Activated CD4-positive, CD25-positive, alpha-beta regulatory T cell treated with anti-CD3 and anti-CD28 coated beads, Interleukin-2, amount 50 U/mL, for 16 hours (primary cell): ENCODE measurements at regions not wholly inside any gene's neighbourhood (a gene's known extent, or its start where the extent isn't known, plus 50 kb on each side); places are given as distances from the start of the nearest gene placed in this dataset.
"Not testable (repeated sequence)": the region's sequence is repeated elsewhere in the genome, so short reads cannot be mapped to it uniquely, and the experiment has no call there.

Experiments
- DNase-seq: peaks from one replicate; pipeline ENCODE4 v3.0.0-alpha.2; 2020; ENCODE audit warnings: low read depth, low spot score

DNA sequence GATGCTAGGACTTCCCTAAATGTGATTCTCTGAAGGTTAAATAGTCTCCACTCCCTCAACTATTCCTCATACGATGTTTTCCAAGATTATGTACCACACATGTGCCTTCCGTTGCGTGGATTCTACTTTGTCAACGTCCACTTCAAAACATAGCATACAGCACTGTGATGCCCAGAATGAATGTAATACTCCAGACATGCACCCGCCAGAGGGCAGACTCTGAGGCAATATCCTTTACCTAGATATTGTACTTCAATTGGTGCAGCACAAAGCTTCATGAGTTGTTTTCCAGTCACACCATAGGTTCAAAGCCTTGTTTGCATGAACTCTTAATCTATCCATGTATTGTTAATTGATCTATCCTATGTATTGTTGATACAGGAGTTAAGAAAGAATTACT is 201.0 kb upstream of the NABP1 start:
- no peak for DNase-seq

DNA sequence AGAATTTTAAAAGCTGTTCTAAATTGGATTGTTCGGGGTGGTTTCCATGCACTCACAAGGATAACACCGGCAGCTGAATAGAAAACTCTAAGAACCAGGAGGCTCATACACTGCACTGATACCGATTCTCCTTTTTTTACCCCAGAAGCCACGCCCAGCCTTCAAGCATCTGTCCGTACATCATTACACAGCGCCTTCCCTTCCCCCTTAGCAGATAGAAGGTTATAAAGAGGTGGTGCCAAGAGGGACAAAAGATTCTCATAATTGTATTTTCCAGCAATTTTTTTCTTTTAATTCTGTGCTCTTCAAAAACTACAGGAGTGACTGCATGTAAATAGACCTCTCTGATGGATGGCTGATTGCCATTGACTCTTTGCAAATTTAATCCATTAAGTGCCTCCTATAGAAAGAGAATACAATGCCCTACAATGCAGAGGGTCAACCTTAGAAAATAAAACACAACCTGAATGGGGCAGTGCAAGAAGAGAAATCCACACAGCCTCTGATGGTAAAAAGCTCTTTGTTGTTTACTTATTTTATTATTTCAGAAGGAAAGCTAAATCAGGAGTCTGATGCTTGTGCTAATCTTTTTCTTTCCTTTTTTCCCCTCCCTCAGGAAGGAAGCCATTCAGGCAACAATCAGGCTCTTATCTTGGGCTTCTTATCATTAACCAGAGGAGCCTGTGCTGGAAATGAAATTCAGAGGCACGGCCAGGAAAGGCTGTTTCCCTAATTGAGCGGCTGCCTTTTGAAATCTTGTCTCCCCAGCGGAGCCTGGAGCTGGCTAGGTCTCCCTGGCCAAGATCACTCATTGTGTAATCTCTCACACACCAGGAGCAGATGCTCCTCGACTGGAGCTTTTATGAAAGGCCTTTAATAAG is 198.9 kb upstream of the NABP1 start:
- no peak for DNase-seq

DNA sequence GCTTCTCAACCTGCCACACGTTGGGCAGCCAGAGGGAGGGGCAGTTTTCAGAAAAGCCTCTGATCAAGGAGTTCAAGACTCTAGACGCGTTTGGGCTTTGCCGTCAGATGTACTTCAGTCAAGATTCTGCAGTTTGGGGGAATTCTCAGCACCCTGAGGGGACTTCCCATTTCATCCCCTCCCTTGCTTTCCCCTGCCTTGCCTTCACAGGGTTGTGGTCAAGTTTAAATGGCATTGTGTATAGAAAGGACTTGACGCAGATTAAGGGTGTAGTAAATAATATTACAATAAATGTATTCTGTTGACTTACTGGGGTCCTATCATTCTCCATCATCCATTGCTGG is 198.3 kb upstream of the NABP1 start:
- no peak for DNase-seq

DNA sequence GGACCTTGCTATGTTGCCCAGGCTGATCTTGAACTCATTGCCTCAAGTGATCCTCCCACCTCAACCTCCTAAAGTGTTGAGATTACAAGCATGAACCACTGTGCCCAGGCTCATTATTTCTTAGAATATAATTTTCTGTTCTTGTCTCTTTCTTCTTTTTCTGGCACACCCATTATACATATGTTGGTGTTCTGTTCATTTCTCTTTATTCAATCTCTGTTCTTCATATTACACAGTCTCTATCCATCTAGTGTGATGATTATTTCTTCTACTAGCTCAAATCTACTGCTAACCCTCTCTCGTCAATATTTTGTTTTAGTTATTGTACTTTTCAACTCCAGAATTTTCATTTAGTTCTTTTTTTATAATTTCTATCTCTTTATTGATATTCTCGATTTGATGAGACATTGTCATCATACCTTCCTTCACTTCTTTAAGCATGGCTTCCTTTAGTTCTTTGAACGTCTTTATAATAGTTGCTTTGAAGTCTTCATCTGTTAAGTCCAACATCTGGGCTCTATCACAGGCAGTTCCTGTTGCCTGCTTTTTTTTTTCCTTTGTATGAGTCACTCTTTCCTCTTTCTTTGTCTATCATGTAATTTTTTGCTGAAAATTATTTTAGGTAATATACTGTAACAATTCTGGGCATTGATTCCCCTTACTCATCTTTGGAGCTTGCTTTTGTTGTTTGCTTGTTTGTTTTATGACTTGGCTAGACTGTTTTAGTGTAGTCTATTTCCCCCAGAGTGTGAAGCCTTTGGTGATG is 196.4 kb upstream of the NABP1 start:
- no peak for DNase-seq

DNA sequence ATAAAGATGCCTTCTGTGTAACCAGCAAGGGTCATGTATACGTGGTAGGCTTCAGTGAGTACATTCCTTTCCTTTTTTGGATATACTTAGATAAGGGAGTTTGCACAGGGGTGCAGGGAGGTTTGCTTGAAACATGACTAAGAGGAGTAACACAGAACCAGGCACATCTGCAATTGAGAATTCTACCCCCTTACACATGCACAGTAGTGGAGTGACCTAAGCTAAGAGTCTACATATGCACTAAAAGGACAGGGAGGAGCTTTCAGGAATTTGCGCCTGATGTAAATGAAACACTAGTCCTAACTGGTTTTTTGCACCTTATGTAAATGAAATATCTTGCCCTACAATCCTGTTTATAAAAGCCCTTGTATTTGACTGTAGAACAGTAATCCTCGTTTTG is 194.8 kb upstream of the NABP1 start:
- no peak for DNase-seq

DNA sequence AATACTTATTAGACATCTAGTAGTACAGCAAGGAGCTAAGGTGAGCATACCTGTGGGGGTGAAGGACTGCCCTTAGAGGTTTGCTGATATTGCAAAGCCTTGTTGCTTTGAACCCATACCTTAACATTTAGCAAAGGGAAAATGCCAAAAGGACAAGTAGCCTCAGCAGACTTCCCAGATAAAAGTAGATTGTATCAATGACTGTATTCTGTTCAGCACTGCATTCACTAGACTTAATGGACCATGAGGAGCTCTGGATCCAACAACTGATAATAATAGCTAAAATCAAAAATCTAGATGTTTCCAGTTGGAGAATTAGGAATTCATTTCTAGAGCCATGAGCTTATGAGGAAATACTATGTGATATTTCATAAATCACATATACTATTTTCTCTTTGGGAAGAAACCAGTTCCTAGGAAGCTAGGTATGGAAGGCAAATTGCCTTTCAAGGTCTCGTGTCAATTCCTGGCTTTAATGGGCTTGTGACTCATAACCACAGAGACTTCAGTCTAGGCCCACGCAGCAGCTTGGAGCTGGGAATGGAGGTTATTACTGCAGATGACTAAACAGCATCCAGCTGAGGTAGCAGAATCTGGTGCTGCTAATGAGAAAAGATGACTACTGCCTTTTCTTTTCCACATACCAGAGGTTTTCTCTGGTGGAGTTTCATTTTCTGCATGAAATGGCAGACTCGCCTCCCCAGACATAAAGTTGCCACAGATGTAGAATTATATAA is 191.2 kb upstream of the NABP1 start:
- no peak for DNase-seq

DNA sequence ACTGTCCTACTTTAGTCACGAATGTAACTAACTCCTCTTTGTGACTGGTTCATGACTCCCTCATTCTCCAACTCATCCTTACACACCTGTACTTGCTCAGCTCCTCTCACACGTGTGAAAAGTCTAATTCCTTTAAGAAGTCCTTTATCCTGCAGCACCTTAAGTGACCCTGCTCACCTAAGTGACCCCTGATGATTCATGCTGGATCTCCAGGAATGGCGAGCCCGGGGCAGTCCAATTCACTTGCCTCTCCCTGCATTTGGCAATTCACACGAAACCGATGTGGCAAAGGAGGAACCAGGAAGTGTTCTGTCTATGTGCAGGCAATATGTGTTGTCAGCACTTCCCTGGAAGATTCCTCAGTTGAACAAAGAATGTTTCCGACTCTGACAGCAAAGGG is 189.8 kb upstream of the NABP1 start:
- no peak for DNase-seq

DNA sequence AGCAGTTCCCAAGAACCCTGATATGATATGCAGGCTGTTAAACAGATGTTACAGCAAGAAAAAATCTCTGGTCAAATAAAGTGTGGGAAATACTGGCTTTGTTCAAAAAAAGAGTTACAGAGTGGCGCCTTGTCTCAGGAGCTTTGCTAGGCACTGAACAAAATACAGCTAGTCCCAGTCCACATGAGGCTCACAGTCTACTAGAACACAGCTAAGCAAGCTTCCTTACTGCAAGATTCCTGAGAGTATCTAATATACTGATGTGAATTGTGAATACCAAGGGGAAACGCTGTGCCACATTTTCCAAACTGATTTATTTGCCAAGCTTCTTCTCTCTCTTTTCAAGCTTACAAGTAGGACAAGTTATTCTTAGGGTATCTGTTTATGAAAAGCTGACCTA is 188.8 kb upstream of the NABP1 start:
- no peak for DNase-seq

DNA sequence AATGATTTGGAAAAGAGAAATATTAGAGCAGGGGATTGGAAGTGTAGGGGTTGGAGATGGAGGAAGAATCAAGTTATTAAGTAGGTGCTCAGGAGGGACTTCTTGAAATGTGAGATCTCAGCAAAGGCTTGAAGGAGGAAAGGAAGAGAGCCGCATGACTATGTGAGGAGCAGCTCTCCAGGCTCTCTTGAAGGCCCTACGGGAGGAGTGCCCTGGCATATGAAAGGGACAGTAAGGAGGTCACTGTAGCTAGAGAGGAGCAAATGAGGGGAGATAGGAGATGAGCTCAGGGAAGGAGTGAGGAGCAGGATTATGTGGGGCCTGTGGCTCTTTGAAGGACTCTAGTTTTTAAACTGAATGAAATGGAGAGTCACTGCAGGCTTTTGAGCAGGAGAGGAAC is 181.1 kb upstream of the NABP1 start:
- DNase-seq = no peak

DNA sequence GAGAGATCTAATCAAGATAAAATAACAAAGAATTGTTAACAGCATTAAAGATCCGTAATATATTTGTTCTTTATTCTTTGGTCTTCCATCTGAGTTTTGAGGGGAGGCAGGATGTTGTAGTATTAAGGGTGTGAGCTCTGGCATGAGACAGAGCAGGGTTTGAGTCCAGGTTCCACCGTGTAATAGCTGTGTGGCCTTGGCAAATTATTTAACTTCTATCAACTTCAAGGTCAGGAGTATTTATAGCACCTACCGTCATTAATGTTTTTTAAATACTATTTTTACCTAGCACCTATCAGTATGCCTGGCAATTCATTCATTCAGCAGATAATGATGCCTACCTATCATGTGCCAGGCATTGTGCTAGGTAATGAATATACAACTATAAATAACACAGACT is 180.1 kb upstream of the NABP1 start:
- no peak for DNase-seq

DNA sequence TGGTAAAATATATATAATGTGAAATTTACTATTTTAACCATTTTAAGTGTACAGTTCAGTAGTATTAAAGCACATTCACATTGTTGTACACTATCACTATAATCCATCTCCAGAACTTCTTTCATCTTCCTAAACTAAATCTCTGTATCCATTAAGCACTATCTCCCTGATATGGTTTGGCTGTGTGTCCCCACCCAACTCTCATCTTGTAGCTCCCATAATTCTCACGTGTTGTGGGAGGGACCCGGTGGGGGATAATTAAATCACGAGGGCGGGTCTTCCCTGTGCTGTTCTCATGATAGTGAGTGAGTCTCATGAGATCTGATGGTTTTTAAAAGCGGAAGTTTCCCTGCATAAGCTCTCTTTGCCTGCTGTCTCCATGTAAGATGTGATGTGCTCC is 178.9 kb upstream of the NABP1 start:
- DNase-seq = no peak

DNA sequence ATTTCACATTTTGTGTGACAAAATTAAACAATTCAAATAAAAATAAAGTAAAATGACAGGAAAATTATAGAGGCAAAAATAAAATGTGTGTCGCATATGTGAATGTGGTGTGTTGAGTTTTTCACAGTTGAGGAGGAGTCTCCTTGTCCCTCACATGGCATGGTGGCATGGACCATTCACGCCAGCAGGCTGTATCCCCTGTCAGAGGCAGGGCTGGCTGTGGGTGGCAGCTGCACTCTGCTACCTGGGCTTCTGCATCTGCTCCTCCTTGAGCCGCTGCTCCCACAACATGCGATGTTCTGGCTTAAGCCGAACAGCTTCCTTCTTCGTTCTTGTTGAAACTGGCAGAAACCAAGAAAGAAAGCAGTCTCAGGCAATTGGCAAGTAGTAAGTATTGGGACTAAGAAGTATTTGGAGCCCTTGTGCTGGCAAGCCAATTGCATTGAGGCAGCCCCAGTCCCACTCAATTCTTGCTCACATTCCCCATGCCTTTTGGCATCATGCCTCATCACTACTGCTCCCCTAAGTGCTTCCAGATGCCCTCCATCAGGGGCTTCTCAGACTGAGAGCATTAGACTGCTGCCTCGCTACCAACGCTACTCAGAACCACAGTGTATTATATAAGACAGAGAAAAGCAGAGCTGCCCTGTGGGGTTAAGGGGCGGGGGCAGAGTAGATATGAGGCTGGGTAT is 177.9 kb upstream of the NABP1 start:
- DNase-seq = no peak

DNA sequence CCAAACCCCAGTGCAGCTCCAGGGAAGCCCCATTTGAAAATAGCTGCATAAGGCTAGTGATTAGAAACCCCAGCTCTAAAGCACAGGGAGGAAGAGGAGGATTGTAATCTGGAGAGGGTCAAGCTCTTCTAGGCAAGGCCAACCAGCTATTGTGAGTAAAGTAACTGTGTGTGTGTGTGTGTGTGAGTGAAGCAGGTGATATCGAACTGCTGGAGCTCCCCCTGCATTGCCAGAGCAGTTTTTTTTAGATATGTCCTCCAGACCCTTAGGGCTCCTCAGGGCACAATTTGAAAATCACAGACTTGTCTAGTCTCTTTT is 177.4 kb upstream of the NABP1 start:
- no peak for DNase-seq

DNA sequence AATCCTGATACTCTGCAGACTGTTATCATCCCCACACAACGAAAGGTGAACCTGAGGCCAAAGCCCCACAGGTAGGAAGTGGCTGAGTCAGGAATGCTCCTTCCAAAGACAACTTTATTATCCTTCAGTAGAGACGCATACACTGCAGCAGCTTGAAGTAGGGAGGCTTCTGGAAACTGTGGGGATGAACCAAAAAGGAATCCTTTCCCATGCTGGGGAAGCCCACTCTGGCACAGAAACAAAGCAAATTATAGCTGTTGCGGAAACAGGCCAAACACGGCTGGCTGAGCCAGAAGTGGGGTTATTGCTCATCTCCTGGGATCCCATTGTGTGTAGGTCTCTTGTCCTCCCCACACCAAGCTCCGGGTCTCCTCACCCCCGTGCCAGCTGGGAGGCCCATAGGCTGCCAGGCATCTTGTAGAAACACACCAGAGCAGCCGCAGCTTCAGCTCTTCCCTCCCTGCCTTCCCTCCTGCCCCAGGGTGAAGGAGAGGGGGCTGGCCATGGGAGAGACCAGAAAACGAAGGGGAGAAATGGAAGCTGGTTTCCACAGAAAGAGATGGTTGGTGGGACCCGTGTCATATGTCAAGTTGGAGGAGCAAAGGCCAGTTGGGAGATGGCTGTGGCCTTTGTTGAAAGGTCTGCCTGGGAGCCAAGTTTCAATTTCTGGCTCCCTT is 176.9 kb upstream of the NABP1 start:
- DNase-seq = no peak

DNA sequence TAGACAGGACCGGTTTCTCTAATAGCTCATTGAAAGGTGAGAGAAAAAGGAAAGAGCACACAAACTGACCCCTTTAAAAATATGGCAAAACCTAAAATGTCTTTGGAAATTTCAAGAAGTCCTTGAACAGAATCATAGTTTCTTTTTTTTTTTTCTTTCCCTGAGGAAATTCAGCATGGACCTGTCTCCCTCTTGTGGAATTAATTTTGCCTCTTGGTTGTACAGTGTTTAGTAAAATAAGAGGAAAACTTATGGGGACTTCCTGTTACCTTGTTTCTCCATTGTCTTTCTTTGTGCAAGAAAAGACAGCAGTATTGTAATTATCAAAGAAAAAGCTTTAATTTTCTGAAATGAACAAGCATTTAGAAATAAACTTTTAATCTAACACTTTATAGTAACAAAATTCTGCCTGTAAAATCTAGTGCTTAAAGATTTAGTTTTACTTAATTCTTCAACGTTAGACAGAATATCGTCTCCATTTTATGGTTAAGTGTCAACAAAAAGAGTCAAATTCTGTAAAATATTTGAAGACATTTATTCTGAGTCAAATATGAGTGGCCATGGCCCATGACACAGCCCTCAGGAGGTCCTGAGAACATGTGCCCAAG is 176.3 kb upstream of the NABP1 start:
- no peak for DNase-seq

DNA sequence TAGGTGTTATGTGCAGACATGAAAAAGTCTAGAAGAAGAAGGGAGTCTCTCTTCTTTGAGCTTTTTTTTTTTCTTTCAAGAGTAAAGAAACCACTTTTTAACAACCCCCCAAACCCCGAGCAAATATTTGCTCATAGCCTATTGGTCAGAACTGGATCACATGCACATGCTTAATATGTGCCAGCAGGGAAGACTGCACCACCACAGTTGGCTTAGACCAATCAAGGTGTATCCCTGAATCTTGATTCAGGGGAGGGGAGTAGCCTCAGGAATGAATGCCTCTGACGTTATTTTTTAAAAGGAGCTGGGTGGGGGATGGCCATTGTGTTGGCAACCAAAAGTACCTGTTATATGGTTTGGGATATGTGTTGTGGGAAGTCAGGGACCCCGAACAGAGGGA is 171.4 kb upstream of the NABP1 start:
- no peak for DNase-seq

DNA sequence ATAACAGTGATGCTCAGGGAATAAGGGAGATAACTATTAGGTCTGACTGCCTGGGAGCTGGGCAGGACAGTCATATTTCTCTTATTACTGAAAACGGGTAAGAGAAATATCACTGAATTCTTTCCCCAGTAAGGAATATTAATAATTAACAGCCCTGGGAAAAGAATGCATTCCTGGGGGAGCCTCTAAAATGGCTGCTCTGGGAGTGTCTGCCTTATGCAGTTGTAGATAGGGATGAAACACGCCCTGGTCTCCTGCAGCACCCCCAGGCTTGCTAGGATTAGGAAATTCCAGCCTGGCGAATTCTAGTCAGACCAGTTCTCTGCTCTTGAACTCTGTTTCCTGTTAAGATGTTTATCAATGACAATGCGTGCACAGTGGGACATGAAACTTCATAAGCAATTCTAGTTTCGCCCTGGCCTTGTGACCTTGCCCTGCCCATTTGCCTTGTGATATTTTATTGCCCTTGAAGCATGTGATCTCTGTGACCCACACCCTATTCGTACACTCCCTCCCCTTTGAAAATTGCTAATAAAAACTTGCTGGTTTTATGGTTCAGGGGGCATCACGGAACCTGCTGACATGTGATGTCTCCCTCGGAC is 170.6 kb upstream of the NABP1 start:
- DNase-seq = not testable (repeated sequence)

DNA sequence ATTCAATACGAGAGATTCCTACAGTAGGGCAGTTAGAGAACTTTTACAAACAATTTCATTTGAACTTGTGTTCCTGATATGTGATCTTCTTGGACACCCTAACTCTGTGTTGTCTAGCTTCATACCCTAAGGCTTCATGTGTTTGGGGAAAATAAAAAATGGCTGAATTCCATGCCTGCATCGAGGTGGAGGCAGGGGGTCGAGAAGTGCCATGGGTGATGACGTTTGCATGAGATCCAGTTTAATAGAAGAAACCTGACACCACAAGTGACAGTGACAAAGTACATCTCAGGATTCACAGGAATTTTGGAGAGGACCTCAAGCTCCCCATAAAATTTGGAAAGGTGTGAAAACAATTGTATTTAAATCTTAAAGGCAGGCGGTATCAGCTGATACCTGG is 169.2 kb upstream of the NABP1 start:
- no peak for DNase-seq

DNA sequence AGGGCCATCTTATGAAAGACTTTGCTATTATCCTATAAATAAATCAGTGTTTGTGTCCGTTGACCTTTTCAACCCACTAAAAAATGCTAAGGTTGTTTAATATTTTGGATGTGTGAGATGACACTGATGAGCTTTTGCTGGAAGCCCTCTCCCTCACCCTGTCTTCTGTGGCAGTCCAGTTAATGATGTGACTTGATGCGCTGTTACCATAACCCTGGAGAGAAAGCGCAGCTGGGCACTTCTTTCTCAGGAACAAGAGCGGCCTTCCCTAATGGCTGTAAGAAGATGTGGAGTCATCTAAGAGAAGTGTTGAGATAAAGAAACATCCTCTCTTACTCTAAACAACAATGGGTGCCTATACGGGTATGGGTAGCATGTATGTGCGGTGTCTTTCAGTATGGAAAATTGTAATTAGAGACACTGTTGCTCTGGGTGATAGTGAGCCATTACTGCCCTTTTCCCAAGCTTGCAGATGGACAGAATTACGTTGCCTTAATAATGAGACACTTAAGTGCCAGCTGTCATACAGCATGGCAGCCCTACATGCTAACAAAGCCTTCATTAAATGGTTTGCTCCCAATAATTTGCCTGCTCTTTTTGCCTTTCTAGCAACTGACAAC is 165.6 kb upstream of the NABP1 start:
- DNase-seq = no peak

DNA sequence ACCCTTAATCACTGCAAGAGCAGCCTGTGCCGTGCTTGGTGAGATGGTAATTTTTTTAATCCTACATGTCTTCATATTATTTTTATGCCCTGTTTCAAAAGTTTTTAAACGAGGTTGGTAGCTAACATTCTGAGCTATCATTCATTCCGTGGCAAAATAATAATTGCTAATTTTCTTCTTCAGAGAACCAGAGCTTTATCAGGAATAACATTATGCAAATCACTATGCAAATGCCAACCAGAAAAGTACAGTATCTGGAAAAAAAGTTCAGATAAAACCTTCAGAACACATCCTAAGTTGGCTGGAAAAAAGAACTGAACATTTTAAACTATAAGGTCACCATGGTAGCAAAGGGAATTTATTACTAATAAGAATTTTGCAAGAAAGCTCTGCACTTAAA is 165.1 kb upstream of the NABP1 start:
- DNase-seq = no peak
